Ishikawa (cell line): ENCODE measurements at regions not wholly inside any gene's neighbourhood (a gene's known extent, or its start where the extent isn't known, plus 50 kb on each side); places are given as distances from the start of the nearest gene placed in this dataset.

Experiments
- CEBPB ChIP-seq: IDR thresholded peaks from 2 replicates; pipeline ENCODE4 v1.6.1; 2012
- CREB1 ChIP-seq: IDR thresholded peaks from 2 replicates; pipeline ENCODE4 v1.6.1; 2012; ENCODE audit warnings: low read depth
- EGR1 ChIP-seq: IDR thresholded peaks from 2 replicates; pipeline ENCODE4 v1.6.1; 2012
- EP300 ChIP-seq: IDR thresholded peaks from 2 replicates; pipeline ENCODE4 v1.6.1; 2012; ENCODE audit warnings: borderline replicate concordance
- FOXM1 ChIP-seq: IDR thresholded peaks from 2 replicates; pipeline ENCODE4 v1.6.1; 2012; ENCODE audit warnings: low read depth, borderline replicate concordance
- MAX ChIP-seq: IDR thresholded peaks from 2 replicates; pipeline ENCODE4 v1.6.1; 2012
- RAD21 ChIP-seq: IDR thresholded peaks from 2 replicates; pipeline ENCODE4 v1.6.1; 2012; ENCODE audit warnings: low read depth
- REST ChIP-seq: IDR thresholded peaks from 2 replicates; pipeline ENCODE4 v1.6.1; 2012; ENCODE audit warnings: low read depth, mild to moderate bottlenecking
- TAF1 ChIP-seq: IDR thresholded peaks from 2 replicates; pipeline ENCODE4 v1.6.1; 2012; ENCODE audit warnings: low read depth, mild to moderate bottlenecking
- YY1 ChIP-seq: IDR thresholded peaks from 2 replicates; pipeline ENCODE4 v1.6.1; 2012; ENCODE audit warnings: low read depth

- TF ChIP-seq FOXM1 (no peak), YY1 (no peak), REST (no peak), CEBPB (no peak), MAX (no peak), EP300 (no peak), EGR1 (no peak), CREB1 (no peak), TAF1 (no peak), RAD21 (no peak)
Measured at GRCh38 chr4:173591760-173592159, 61.7 kb upstream of the HAND2 start.
